Mucosa of rectum (tissue), 2 donors: ENCODE measurements at regions not wholly inside any gene's neighbourhood (a gene's known extent, or its start where the extent isn't known, plus 50 kb on each side); places are given as distances from the start of the nearest gene placed in this dataset.

Experiments used
- H3K27ac ChIP-seq, 2 donors: one replicate each; pipeline ENCODE4 v1.7.0; 2013; ENCODE audit warnings: inconsistent platforms in 2 of 2, low read depth in 2 of 2, low read length in 2 of 2
- H3K27me3 ChIP-seq, 2 donors: one replicate each; pipeline ENCODE4 v1.7.0; 2013; ENCODE audit warnings: low read length in 2 of 2; ENCODE audit not compliant: control insufficient read depth in 2 of 2, insufficient read depth in 2 of 2
- H3K36me3 ChIP-seq, 2 donors: one replicate each; pipeline ENCODE4 v1.7.0; 2013; ENCODE audit warnings: low read length in 2 of 2; ENCODE audit not compliant: control insufficient read depth in 2 of 2, insufficient read depth in 2 of 2
- H3K4me1 ChIP-seq, 2 donors: one replicate each; pipeline ENCODE4 v1.7.0; 2013; ENCODE audit warnings: low read length in 2 of 2, mild to moderate bottlenecking in 1 of 2; ENCODE audit not compliant: control insufficient read depth in 2 of 2, insufficient read depth in 2 of 2
- H3K4me3 ChIP-seq, 2 donors: one replicate each; pipeline ENCODE4 v1.7.0; 2013; ENCODE audit warnings: low read length in 2 of 2
- H3K9ac ChIP-seq, 2 donors: one replicate each; pipeline ENCODE4 v1.7.0; 2013; ENCODE audit warnings: low read length in 2 of 2, low read depth in 1 of 2, mild to moderate bottlenecking in 1 of 2
- H3K9me3 ChIP-seq, 2 donors: one replicate each; pipeline ENCODE4 v1.7.0; 2013; ENCODE audit warnings: low read length in 2 of 2; ENCODE audit not compliant: control insufficient read depth in 2 of 2
- donor health status: healthy.
- donor health status: Normal muscosa, but diverticular disease.

DNA sequence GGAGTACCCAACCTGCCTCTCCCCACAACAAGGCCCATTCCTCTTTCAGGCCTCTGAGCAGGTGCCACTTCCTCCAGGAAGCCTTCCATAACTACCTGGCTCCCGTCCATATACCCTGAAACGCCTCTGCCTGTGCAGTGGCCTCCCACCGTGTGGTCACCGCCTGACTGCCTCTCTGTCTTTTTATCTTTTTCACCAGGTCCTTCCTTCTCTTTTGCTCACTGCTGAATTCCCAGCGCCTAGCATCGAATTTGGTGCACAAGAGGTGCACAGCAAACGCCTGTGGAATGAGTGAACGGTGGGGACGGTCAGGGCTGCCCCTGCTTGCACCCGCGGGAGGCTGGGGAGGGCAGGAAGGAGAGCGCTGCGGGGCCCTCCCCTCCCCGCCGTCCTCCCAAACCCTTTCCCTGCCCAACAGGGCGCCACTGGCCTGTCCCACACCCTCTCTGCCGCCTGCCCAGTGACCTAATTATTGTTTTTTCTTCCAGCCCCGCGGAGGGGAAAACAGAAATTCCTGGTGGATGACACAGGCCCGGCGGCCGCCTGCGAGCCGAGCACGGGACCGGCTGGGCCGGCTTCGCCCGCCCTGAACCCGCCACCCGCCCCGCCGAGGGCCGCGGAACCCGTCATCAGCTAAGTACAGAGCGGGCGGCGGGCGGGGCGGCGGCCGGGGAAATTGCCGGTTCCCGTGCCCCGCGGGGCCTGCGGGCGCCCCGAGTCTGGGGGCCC, 140.1 kb downstream of the SMAD6 start:
- Histone ChIP-seq H3K36me3 (no peaks in the 10 kb centered on the region), H3K4me3 (peak overlapping the region; percentile 60 to 67)

DNA sequence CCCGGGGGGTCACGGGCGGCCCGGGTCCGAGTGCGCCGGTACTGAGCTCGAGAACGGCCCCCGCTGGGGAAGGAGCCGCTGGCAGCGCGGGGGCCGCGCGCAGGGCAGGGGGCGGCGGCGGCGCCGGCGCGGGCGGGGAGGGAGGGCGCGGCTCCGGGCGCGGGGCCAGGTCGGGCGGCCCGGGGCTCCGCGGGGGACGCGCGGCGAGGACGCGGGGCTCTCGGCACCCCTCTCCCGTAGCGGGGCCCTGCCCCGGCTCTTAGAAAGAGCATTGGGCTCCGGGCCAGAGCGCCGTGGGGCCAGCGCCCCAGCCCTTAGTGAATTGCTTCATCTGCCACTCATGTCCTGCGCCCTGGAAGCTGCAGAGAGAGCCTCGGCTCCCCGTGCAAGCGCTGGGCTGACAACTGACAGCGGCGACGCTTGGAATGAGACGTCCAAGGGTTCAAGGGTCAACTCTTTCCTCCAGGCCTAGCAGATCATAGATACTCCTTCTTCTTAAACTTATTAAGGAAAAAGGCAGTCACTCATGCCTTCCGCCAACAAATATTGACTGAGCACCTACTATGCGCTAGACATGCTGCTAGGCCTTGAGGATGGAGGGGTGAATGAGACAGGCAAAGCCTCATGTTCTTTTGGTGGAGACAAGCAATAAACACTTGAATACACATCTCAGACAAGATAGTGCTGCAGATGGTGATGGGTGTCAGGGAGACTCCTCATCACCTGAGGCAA, 140.8 kb downstream of the SMAD6 start:
- Histone ChIP-seq H3K4me1 (peaks cover 13 to 16% of the 10 kb centered on the region in 2 donors), H3K36me3 (no peaks in the 10 kb centered on the region), H3K4me3 (peak overlapping the region; percentile 50 to 61), H3K9ac (peak overlapping the region; percentile 27 to 42), H3K27me3 (peaks cover 0 to 2% of the 10 kb centered on the region in 2 donors), H3K9me3 (no peaks in the 10 kb centered on the region), H3K27ac (peak overlapping the region; percentile 80 to 83)

More for the DNA sequence above, 140.1 kb downstream of the SMAD6 start:
- Histone ChIP-seq H3K27me3 (peaks cover 0 to 2% of the 10 kb centered on the region in 2 donors), H3K27ac (peak overlapping the region; percentile 80 to 83), H3K9me3 (no peaks in the 10 kb centered on the region), H3K4me1 (peaks cover 13 to 16% of the 10 kb centered on the region in 2 donors), H3K9ac (peak overlapping the region; percentile 44 to 77)

GRCh38 chr15:66843581-66843980, 141.5 kb downstream of the SMAD6 start:
- H3K9me3 ChIP-seq: no peaks in the 10 kb centered on the region
- H3K27me3 ChIP-seq: peaks cover 0 to 2% of the 10 kb centered on the region in 2 donors
- H3K4me1 ChIP-seq: peaks cover 13 to 16% of the 10 kb centered on the region in 2 donors
- H3K9ac ChIP-seq: no peak overlapping the region
- H3K36me3 ChIP-seq: no peaks in the 10 kb centered on the region
- no peak overlapping the region for H3K4me3 ChIP-seq
- H3K27ac ChIP-seq: peak overlapping the region in 1 of 2 donors; percentile 70

DNA sequence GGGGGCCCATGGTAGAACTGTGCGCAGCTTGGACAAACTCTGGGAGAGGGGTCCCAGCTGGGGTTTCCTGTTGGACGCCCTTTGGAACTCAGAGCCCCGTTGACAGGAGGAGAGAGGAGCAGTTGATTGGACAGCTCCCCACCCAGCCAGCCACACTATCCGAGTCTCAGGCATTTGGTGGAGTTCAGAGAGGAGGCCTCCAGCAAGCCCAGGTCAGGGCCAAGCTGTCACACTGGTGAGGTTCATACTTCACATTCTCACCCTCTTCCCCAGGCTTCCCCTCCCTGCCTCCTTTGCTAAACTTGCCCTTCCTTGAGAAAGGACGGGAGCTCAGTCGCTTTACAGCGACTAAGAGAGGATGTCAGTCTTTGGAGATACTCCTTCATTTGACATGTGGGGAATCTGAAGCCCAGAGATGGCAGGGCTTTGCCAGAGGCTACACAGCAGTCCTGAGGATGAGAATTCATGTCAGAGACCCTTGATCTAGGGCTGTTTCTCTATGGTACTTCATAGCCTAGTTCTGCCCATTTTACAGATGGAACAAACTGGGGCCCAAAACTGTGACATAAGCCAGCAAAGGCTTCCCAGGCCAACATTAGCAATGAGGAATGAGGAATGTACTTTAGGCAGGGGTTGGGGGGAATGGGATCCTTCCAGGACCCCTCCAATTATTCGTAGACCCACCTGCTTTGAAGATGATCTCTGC, 142.2 kb downstream of the SMAD6 start:
- Histone ChIP-seq H3K9ac (no peak overlapping the region), H3K36me3 (no peaks in the 10 kb centered on the region), H3K9me3 (no peaks in the 10 kb centered on the region), H3K27me3 (peaks cover 0 to 2% of the 10 kb centered on the region in 2 donors), H3K4me1 (peaks cover 13 to 16% of the 10 kb centered on the region in 2 donors), H3K4me3 (no peak overlapping the region), H3K27ac (no peak overlapping the region)

- no peak overlapping the region for H3K9ac ChIP-seq
- peaks cover 13 to 16% of the 10 kb centered on the region in 2 donors for H3K4me1 ChIP-seq
- H3K27ac ChIP-seq: no peak overlapping the region
- peaks cover 0 to 2% of the 10 kb centered on the region in 2 donors for H3K27me3 ChIP-seq
- H3K36me3 ChIP-seq: no peaks in the 10 kb centered on the region
- no peak overlapping the region for H3K4me3 ChIP-seq
- no peaks in the 10 kb centered on the region for H3K9me3 ChIP-seq
Measured at GRCh38 chr15:66844747-66845145, 142.7 kb downstream of the SMAD6 start.

DNA sequence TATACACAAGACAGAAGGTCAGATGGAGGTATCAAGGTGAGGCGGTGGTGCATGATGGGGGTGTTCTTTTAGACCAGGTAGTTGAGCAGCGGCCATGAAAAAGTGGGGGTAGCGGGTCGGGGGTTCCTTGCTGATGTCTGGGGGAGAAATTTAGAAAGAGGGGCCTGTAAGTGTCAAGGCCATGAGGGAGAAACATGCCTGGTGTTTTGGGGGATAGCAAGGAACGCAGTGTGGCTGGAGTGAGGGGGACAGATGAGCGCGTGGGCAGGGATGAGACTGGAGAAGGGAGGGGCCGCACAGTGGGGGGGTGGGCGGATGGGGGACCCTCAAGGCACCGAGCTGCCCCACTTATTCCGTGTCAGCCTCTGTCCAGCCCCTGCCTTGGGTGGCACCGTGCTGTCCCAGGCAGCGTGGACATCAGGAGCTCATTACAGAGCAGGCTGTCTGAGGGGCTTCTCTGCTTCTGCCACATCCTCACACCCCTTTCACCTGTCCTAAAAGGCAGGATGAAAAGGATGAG, 143.3 kb downstream of the SMAD6 start:
- H3K9me3 ChIP-seq: no peaks in the 10 kb centered on the region
- no peaks in the 10 kb centered on the region for H3K36me3 ChIP-seq
- no peak overlapping the region for H3K9ac ChIP-seq
- peaks cover 15 to 17% of the 10 kb centered on the region in 2 donors for H3K4me1 ChIP-seq
- H3K27ac ChIP-seq: no peak overlapping the region
- peaks cover 0 to 2% of the 10 kb centered on the region in 2 donors for H3K27me3 ChIP-seq
- H3K4me3 ChIP-seq: no peak overlapping the region

DNA sequence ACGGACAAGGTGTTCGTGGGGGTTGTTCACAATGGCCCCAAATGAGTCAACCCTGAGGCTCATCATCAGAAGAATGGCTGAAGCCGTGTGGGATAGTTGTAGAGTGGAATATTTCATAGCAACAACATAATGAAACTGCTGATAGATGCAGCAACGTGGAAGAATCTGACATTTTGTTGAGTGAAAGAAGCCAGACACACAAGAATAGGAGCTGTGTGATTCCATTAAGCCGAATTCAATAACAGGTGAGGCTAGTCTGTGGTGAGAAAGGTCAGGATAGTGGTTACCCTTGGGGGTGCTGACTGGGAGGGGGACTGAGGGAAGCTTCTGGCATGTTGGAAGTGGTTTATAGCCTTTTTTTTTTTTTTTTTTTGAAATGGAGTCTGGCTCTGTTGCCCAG, 144.0 kb downstream of the SMAD6 start:
- H3K27ac ChIP-seq: no peak overlapping the region

DNA sequence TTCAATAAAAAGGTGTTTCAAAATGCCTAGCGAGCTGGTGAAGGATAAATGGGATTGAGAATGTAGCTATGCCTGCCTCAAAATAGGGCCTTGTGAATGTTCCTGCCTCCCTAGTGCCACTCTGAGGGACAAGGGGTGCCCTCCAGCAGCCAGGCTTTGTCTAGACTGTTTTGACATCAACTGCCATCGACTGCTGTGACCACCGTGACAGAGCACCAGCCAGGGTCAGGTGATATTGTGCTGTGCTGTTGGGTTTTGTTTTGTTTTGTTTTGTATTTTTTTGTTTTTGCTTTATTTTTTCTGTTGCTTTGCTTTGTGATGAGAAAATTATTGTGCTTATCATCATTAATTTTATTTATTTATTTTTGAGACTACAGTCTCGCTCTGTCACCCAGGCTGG, 144.8 kb downstream of the SMAD6 start:
- H3K9ac ChIP-seq: no peak overlapping the region
- H3K27me3 ChIP-seq: peaks cover 0 to 2% of the 10 kb centered on the region in 2 donors
- H3K9me3 ChIP-seq: no peaks in the 10 kb centered on the region
- H3K36me3 ChIP-seq: no peaks in the 10 kb centered on the region
- peaks cover 21 to 27% of the 10 kb centered on the region in 2 donors for H3K4me1 ChIP-seq
- no peak overlapping the region for H3K27ac ChIP-seq
- H3K4me3 ChIP-seq: no peak overlapping the region

More for the DNA sequence above, 144.0 kb downstream of the SMAD6 start:
- no peaks in the 10 kb centered on the region for H3K9me3 ChIP-seq
- no peaks in the 10 kb centered on the region for H3K36me3 ChIP-seq
- no peak overlapping the region for H3K9ac ChIP-seq
- no peak overlapping the region for H3K4me3 ChIP-seq
- H3K27me3 ChIP-seq: peaks cover 0 to 2% of the 10 kb centered on the region in 2 donors
- H3K4me1 ChIP-seq: peaks cover 22 to 24% of the 10 kb centered on the region in 2 donors

DNA sequence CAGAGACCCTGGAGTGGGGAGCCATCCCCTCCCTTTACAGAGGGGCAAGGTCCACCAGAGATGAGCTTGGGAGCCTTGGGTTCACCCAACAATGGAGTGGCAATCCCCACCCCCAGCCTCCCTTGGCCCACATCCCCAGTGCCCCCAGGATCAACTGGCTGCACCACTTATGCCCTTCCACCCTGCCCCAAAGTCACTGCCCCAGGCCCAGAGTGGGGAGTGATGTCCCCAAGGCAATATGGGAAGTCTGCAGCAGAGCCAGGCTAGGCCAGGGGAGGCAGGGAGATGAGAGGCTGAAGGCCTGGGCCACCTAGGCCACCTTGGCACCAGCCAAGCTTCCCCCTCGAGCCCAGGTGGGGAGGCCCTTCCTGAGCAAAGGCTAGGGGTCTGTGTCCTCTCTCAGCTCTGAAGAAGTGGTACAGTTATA, 145.5 kb downstream of the SMAD6 start:
- Histone ChIP-seq H3K36me3 (no peaks in the 10 kb centered on the region), H3K27me3 (peaks cover 0 to 2% of the 10 kb centered on the region in 2 donors), H3K27ac (no peak overlapping the region), H3K9me3 (no peaks in the 10 kb centered on the region), H3K4me1 (peaks cover 16 to 26% of the 10 kb centered on the region in 2 donors), H3K4me3 (no peak overlapping the region), H3K9ac (no peak overlapping the region)
